ENCODE measurements at regions not wholly inside any gene's neighbourhood (a gene's known extent, or its start where the extent isn't known, plus 50 kb on each side); places are given as distances from the start of the nearest gene placed in this dataset.

GRCh38 chr5:92574023-92574422 is 1007.0 kb downstream of the NR2F1-AS1 start:
- Histone ChIP-seq H3K27ac (ENCODE audit: low read length) (no peak overlapping the region), H3K79me2 (replicated peaks; ENCODE audit: insufficient read depth, low read length) (no peaks in the 10 kb centered on the region), H3F3A (ENCODE audit: insufficient read depth, low read length, poor library complexity, severe bottlenecking) (no peaks in the 10 kb centered on the region), H3K9ac (ENCODE audit: low read length) (no peak overlapping the region), H2AFZ (ENCODE audit: low read depth, low read length) (no peak overlapping the region), H3K4me2 (ENCODE audit: low read length) (no peak overlapping the region), H3K9me3 (ENCODE audit: low read length) (no peaks in the 10 kb centered on the region), H3K4me3 (ENCODE audit: low read length) (no peak overlapping the region), H3K27me3 (ENCODE audit: insufficient read depth, low read depth, low read length) (no peaks in the 10 kb centered on the region), H4K20me1 (ENCODE audit: insufficient read depth) (no peaks in the 10 kb centered on the region), H3K9me2 (ENCODE audit: insufficient read depth, low read length) (no peaks in the 10 kb centered on the region), H3K36me3 (ENCODE audit: insufficient read depth, low read length) (no peaks in the 10 kb centered on the region)
- no peak for TF ChIP-seq EZH2 (IDR thresholded peaks at IDR 0.05; ENCODE audit: borderline replicate concordance, insufficient read depth, low read length, poor library complexity, severe bottlenecking)
- TF ChIP-seq EP300 (conservative IDR thresholded peaks at IDR 0.05; ENCODE audit: poor library complexity, severe bottlenecking) = no peak
- no peak for TF ChIP-seq POLR2AphosphoS5 (IDR thresholded peaks at IDR 0.05)
- TF ChIP-seq REST (IDR thresholded peaks at IDR 0.05; ENCODE audit: borderline replicate concordance) = no peak
- no peak for TF ChIP-seq RAD21 (conservative IDR thresholded peaks at IDR 0.05)
- TF ChIP-seq SMC3 (conservative IDR thresholded peaks at IDR 0.05; ENCODE audit: poor library complexity) = no peak
- no peak for TF ChIP-seq CTCF (IDR thresholded peaks at IDR 0.05; ENCODE audit: poor library complexity, severe bottlenecking)
- TF ChIP-seq TAF1 (IDR thresholded peaks at IDR 0.05; ENCODE audit: low read depth) = no peak

- no peak for TF ChIP-seq MXI1 (conservative IDR thresholded peaks at IDR 0.05; ENCODE audit: poor library complexity, severe bottlenecking)
- no peak for TF ChIP-seq CTCF (IDR thresholded peaks at IDR 0.05; ENCODE audit: poor library complexity, severe bottlenecking)
- no peak for TF ChIP-seq EZH2 (IDR thresholded peaks at IDR 0.05; ENCODE audit: borderline replicate concordance, insufficient read depth, low read length, poor library complexity, severe bottlenecking)
- TF ChIP-seq EP300 (conservative IDR thresholded peaks at IDR 0.05; ENCODE audit: poor library complexity, severe bottlenecking) = no peak
- no peak for TF ChIP-seq RAD21 (conservative IDR thresholded peaks at IDR 0.05)
- TF ChIP-seq POLR2AphosphoS5 (IDR thresholded peaks at IDR 0.05) = no peak
- TF ChIP-seq SMC3 (conservative IDR thresholded peaks at IDR 0.05; ENCODE audit: poor library complexity) = no peak
- TF ChIP-seq TAF1 (IDR thresholded peaks at IDR 0.05; ENCODE audit: low read depth) = no peak
- no peak for TF ChIP-seq REST (IDR thresholded peaks at IDR 0.05; ENCODE audit: borderline replicate concordance)
- Histone ChIP-seq H3K27me3 (ENCODE audit: insufficient read depth, low read depth, low read length) (peaks cover 22% of the 10 kb centered on the region), H3K9me2 (ENCODE audit: insufficient read depth, low read length) (no peaks in the 10 kb centered on the region), H3K36me3 (ENCODE audit: insufficient read depth, low read length) (no peaks in the 10 kb centered on the region), H3K9me3 (ENCODE audit: low read length) (no peaks in the 10 kb centered on the region), H4K20me1 (ENCODE audit: insufficient read depth) (no peaks in the 10 kb centered on the region), H2AFZ (ENCODE audit: low read depth, low read length) (no peak overlapping the region), H3K79me2 (replicated peaks; ENCODE audit: insufficient read depth, low read length) (no peaks in the 10 kb centered on the region), H3K9ac (ENCODE audit: low read length) (no peak overlapping the region), H3K4me2 (ENCODE audit: low read length) (no peak overlapping the region), H3K27ac (ENCODE audit: low read length) (no peak overlapping the region), H3F3A (ENCODE audit: insufficient read depth, low read length, poor library complexity, severe bottlenecking) (no peaks in the 10 kb centered on the region), H3K4me3 (ENCODE audit: low read length) (no peak overlapping the region)
These were observed 1012.5 kb downstream of the NR2F1-AS1 start for GRCh38 chr5:92568522-92568921.
